Hepatic stellate cell (primary cell): ENCODE measurements at regions not wholly inside any gene's neighbourhood (a gene's known extent, or its start where the extent isn't known, plus 50 kb on each side); places are given as distances from the start of the nearest gene placed in this dataset.
"Not testable (repeated sequence)": the region's sequence is repeated elsewhere in the genome, so short reads cannot be mapped to it uniquely, and the experiment has no call there.

Experiments used
- DNase-seq: peaks from one replicate; pipeline ENCODE4 v3.0.0; 2011; ENCODE audit warnings: low spot score

- no peak for DNase-seq
Observed at GRCh38 chr16:59997706-59998105, 1263.6 kb upstream of the GOT2 start.

GRCh38 chr16:59993101-59993500 lies 1259.0 kb upstream of the GOT2 start:
- no peak for DNase-seq

- no peak for DNase-seq
Observed at GRCh38 chr16:59991171-59991570, 1257.1 kb upstream of the GOT2 start.

GRCh38 chr16:59988591-59988990 lies 1254.5 kb upstream of the GOT2 start:
- DNase-seq = no peak

GRCh38 chr16:59975953-59976352 lies 1241.8 kb upstream of the GOT2 start:
- no peak for DNase-seq

GRCh38 chr16:59973966-59974365 lies 1239.8 kb upstream of the GOT2 start:
- no peak for DNase-seq

GRCh38 chr16:59971264-59971663 lies 1237.1 kb upstream of the GOT2 start:
- no peak for DNase-seq

GRCh38 chr16:59964232-59964924 lies 1230.3 kb upstream of the GOT2 start:
- DNase-seq = no peak

- no peak for DNase-seq
Observed at GRCh38 chr16:59959311-59959710, 1225.2 kb upstream of the GOT2 start.

- DNase-seq = no peak
Observed at GRCh38 chr16:59950431-59950830, 1216.3 kb upstream of the GOT2 start.

GRCh38 chr16:59944041-59944440 lies 1209.9 kb upstream of the GOT2 start:
- not testable (repeated sequence) for DNase-seq

GRCh38 chr16:59941594-59941993 lies 1207.5 kb upstream of the GOT2 start:
- DNase-seq = no peak

- DNase-seq = no peak
Observed at GRCh38 chr16:59920054-59920453, 1185.9 kb upstream of the GOT2 start.

- DNase-seq = no peak
Observed at GRCh38 chr16:59913666-59914065, 1179.5 kb upstream of the GOT2 start.

GRCh38 chr16:59909262-59909661 lies 1175.1 kb upstream of the GOT2 start:
- DNase-seq = no peak

- no peak for DNase-seq
Observed at GRCh38 chr16:59907611-59908010, 1173.5 kb upstream of the GOT2 start.

- DNase-seq = no peak
Observed at GRCh38 chr16:59905606-59906005, 1171.5 kb upstream of the GOT2 start.

- DNase-seq = no peak
Observed at GRCh38 chr16:59905131-59905530, 1171.0 kb upstream of the GOT2 start.

GRCh38 chr16:59899940-59900339 lies 1165.8 kb upstream of the GOT2 start:
- no peak for DNase-seq

- DNase-seq = no peak
Observed at GRCh38 chr16:59892376-59892775, 1158.3 kb upstream of the GOT2 start.

GRCh38 chr16:59887856-59888255 lies 1153.7 kb upstream of the GOT2 start:
- DNase-seq = no peak

GRCh38 chr16:59886021-59886420 lies 1151.9 kb upstream of the GOT2 start:
- no peak for DNase-seq

- no peak for DNase-seq
Observed at GRCh38 chr16:59881376-59881775, 1147.3 kb upstream of the GOT2 start.

GRCh38 chr16:59880611-59881010 lies 1146.5 kb upstream of the GOT2 start:
- DNase-seq = no peak

- DNase-seq = no peak
Observed at GRCh38 chr16:59878999-59879398, 1144.9 kb upstream of the GOT2 start.
